HCT116 (cell line): ENCODE measurements at regions not wholly inside any gene's neighbourhood (a gene's known extent, or its start where the extent isn't known, plus 50 kb on each side); places are given as distances from the start of the nearest gene placed in this dataset.

Experiments
- CEBPB ChIP-seq: IDR thresholded peaks from 2 replicates; pipeline ENCODE4 v1.6.1; 2012; ENCODE audit warnings: low read depth
- CTCF ChIP-seq, 3 experiments: fragments of 200-600 bp in 1 of 3; sonication (generic) in 1 of 3; IDR thresholded peaks in 2 of 3; conservative IDR thresholded peaks in 1 of 3; 2 replicates each; pipeline ENCODE4 v1.5.1; 2012 to 2017; ENCODE audit warnings: low read depth in 2 of 3, low read length in 2 of 3, antibody characterized with exemption in 1 of 3, borderline replicate concordance in 1 of 3, control low read depth in 1 of 3, mild to moderate bottlenecking in 1 of 3, mixed read lengths in 1 of 3, mixed run types in 1 of 3, moderate library complexity in 1 of 3; ENCODE audit not compliant: insufficient read depth in 1 of 3
- EGR1 ChIP-seq: IDR thresholded peaks from 2 replicates; pipeline ENCODE4 v1.6.1; 2012; ENCODE audit warnings: low read depth
- EZH2 ChIP-seq: fragments of 200-600 bp; sonication (generic); IDR thresholded peaks from 2 replicates; pipeline ENCODE4 v1.6.1; 2017; ENCODE audit warnings: antibody characterized with exemption, mixed run types
- MAX ChIP-seq: IDR thresholded peaks from 2 replicates; pipeline ENCODE4 v1.6.1; 2012
- POLR2A ChIP-seq: IDR thresholded peaks from 2 replicates; pipeline ENCODE4 v1.7.0; 2011; ENCODE audit warnings: borderline replicate concordance; ENCODE audit not compliant: insufficient read depth, insufficient read length; ENCODE audit errors: extremely low read depth
- POLR2AphosphoS5 ChIP-seq: IDR thresholded peaks from 2 replicates; pipeline ENCODE4 v1.6.1; 2011; ENCODE audit warnings: mild to moderate bottlenecking, low read depth, low read length, moderate library complexity
- SRF ChIP-seq: IDR thresholded peaks from 2 replicates; pipeline ENCODE4 v1.6.1; 2012; ENCODE audit warnings: low read depth
- TCF7L2 ChIP-seq: IDR thresholded peaks from 2 replicates; pipeline ENCODE4 v1.7.0; 2011; ENCODE audit warnings: borderline replicate concordance, inconsistent platforms; ENCODE audit not compliant: insufficient read depth, insufficient read length; ENCODE audit errors: extremely low read depth
- YY1 ChIP-seq: IDR thresholded peaks from 2 replicates; pipeline ENCODE4 v1.6.1; 2011; ENCODE audit warnings: low read length, low read depth, moderate library complexity, mild to moderate bottlenecking; ENCODE audit not compliant: insufficient replicate concordance; ENCODE audit errors: extremely low read depth

- TF ChIP-seq EGR1 (no peak), SRF (no peak), CTCF (IDR thresholded peaks at IDR 0.05 in 2 of 3, conservative IDR thresholded peaks at IDR 0.05 in 1 of 3; ENCODE audit: borderline replicate concordance in 1 of 3, insufficient read depth in 1 of 3, low read depth in 2 of 3, low read length in 2 of 3) (no peak), EZH2 (no peak), TCF7L2 (no peak), POLR2A (no peak), CEBPB (no peak), YY1 (no peak), MAX (no peak), POLR2AphosphoS5 (no peak)
Observed at GRCh38 chr3:127097072-127097405, 95.9 kb upstream of the PRR23E start.
